Activated T-helper 17 cell treated with anti-CD3 and anti-CD28 coated beads, Interleukin-2, amount 50 U/mL, for 72 hours (primary cell): ENCODE measurements at regions not wholly inside any gene's neighbourhood (a gene's known extent, or its start where the extent isn't known, plus 50 kb on each side); places are given as distances from the start of the nearest gene placed in this dataset.

Experiments
- ATAC-seq: fragments of 150-1000 bp; cut with Tn5 transposase; replicated peaks from 2 replicates; pipeline ENCODE4 v1.10.0; 2021; ENCODE audit warnings: mild to moderate bottlenecking, moderate library complexity
- H3K27ac Mint-ChIP-seq: one replicate; pipeline ENCODE4 v1.8.0; 2022; ENCODE audit warnings: mixed read lengths
- H3K27me3 Mint-ChIP-seq: one replicate; pipeline ENCODE4 v1.8.0; 2022; ENCODE audit warnings: mixed read lengths
- H3K36me3 Mint-ChIP-seq: one replicate; pipeline ENCODE4 v1.8.0; 2022; ENCODE audit warnings: low read depth, mild to moderate bottlenecking, mixed read lengths
- H3K4me1 Mint-ChIP-seq: one replicate; pipeline ENCODE4 v1.8.0; 2022; ENCODE audit warnings: mixed read lengths
- H3K4me3 Mint-ChIP-seq: one replicate; pipeline ENCODE4 v1.8.0; 2022; ENCODE audit warnings: mild to moderate bottlenecking, mixed read lengths
- H3K9me3 Mint-ChIP-seq: one replicate; pipeline ENCODE4 v1.8.0; 2022; ENCODE audit warnings: mixed read lengths

GRCh38 chr15:29376590-29376989 lies 107.0 kb upstream of the NSMCE3 start:
- Mint-ChIP-seq H3K36me3 (no peaks in the 10 kb centered on the region), H3K27ac (no peak overlapping the region), H3K4me1 (no peaks in the 10 kb centered on the region), H3K4me3 (no peak overlapping the region), H3K9me3 (no peaks in the 10 kb centered on the region), H3K27me3 (peaks cover 21% of the 10 kb centered on the region)
- no peak for ATAC-seq

DNA sequence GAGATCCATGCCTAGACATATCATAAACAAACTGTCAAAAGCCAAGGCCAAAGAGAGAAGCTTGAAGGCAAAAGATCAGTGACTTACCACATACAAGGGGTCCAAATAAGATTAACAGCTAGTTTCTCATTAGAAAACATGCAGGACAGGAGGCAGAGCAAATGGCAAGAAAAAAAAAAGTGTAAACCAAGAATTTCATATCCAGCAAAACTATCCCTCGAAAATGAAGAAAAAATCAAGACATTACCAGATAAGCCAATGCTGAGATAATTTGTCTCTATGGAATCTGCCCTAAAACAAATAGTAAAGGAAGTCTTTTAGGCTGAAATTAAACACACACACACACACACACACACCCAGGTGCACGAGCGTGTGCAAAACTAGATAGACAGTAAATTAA lies 99.6 kb upstream of the NSMCE3 start:
- H3K27ac Mint-ChIP-seq, result no peak overlapping the region
- no peak for ATAC-seq
- peaks cover 19% of the 10 kb centered on the region for H3K27me3 Mint-ChIP-seq
- H3K9me3 Mint-ChIP-seq, result peaks cover 17% of the 10 kb centered on the region
- no peaks in the 10 kb centered on the region for H3K4me1 Mint-ChIP-seq
- no peak overlapping the region for H3K4me3 Mint-ChIP-seq
- no peaks in the 10 kb centered on the region for H3K36me3 Mint-ChIP-seq

GRCh38 chr15:29364426-29365078 lies 94.9 kb upstream of the NSMCE3 start:
- Mint-ChIP-seq H3K27ac (no peak overlapping the region), H3K36me3 (no peaks in the 10 kb centered on the region), H3K9me3 (peaks cover 17% of the 10 kb centered on the region), H3K4me3 (no peak overlapping the region), H3K27me3 (peaks cover 15% of the 10 kb centered on the region), H3K4me1 (no peaks in the 10 kb centered on the region)
- no peak for ATAC-seq

GRCh38 chr15:29361560-29361959 lies 91.9 kb upstream of the NSMCE3 start:
- no peak for ATAC-seq
- Mint-ChIP-seq H3K36me3 (no peaks in the 10 kb centered on the region), H3K9me3 (no peaks in the 10 kb centered on the region), H3K27ac (no peak overlapping the region), H3K4me1 (no peaks in the 10 kb centered on the region), H3K4me3 (no peak overlapping the region), H3K27me3 (peaks cover 18% of the 10 kb centered on the region)

DNA sequence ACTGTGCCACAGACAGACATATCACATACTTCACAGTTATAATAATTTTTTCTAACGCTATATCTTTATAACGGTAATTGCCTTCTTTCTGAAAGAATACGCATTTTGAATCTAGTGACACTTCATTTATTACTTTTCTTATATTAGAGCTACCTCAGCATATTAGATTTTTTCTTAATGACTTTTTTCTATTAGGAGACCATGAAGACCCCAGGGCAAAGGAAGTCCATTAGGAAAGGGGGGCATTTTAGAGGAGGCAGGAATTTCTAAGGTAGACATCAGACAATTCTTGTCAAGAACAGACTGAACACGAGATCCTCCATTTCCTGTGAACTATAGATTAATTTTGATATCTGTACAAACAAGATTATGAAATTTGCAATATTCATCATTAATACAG lies 90.5 kb upstream of the NSMCE3 start:
- Mint-ChIP-seq H3K27ac (no peak overlapping the region), H3K36me3 (no peaks in the 10 kb centered on the region), H3K9me3 (no peaks in the 10 kb centered on the region), H3K4me1 (no peaks in the 10 kb centered on the region), H3K4me3 (no peak overlapping the region), H3K27me3 (peaks cover 19% of the 10 kb centered on the region)
- ATAC-seq, result no peak

- Mint-ChIP-seq H3K4me1 (no peaks in the 10 kb centered on the region), H3K4me3 (no peak overlapping the region), H3K36me3 (no peaks in the 10 kb centered on the region), H3K27me3 (peaks cover 19% of the 10 kb centered on the region), H3K9me3 (no peaks in the 10 kb centered on the region), H3K27ac (no peak overlapping the region)
- no peak for ATAC-seq
Measured at GRCh38 chr15:29356786-29357185, 87.2 kb upstream of the NSMCE3 start.

- Mint-ChIP-seq H3K27ac (no peak overlapping the region), H3K36me3 (no peaks in the 10 kb centered on the region), H3K9me3 (no peaks in the 10 kb centered on the region), H3K4me1 (no peaks in the 10 kb centered on the region), H3K4me3 (no peak overlapping the region), H3K27me3 (peaks cover 19% of the 10 kb centered on the region)
- ATAC-seq, result no peak
Measured at GRCh38 chr15:29355477-29355876, 85.9 kb upstream of the NSMCE3 start.

GRCh38 chr15:29352402-29352801 lies 82.8 kb upstream of the NSMCE3 start:
- ATAC-seq, result no peak
- H3K4me3 Mint-ChIP-seq, result no peak overlapping the region
- H3K9me3 Mint-ChIP-seq, result no peaks in the 10 kb centered on the region
- H3K36me3 Mint-ChIP-seq, result no peaks in the 10 kb centered on the region
- H3K27ac Mint-ChIP-seq, result no peak overlapping the region
- no peaks in the 10 kb centered on the region for H3K4me1 Mint-ChIP-seq
- H3K27me3 Mint-ChIP-seq, result peaks cover 31% of the 10 kb centered on the region

DNA sequence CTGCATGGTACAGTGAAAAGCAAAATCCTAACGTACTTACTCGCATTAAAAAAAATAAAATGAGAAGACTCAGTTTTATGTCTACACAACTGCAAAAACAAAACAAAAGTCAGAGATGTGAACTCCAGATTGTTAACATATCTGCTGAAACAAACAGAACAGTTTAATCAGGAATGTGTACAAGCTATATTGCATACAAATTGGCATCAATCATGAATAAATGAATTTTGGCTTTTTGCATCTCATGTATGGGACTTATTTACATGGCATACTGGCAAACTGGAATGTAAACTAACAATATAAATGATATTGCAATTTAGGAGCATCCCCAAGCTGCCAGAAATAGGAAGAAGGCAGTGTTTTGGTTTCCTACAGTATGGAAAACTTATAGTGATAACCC lies 79.6 kb upstream of the NSMCE3 start:
- ATAC-seq, result no peak
- Mint-ChIP-seq H3K36me3 (no peaks in the 10 kb centered on the region), H3K27ac (no peak overlapping the region), H3K9me3 (no peaks in the 10 kb centered on the region), H3K4me1 (no peaks in the 10 kb centered on the region), H3K4me3 (no peak overlapping the region), H3K27me3 (peaks cover 21% of the 10 kb centered on the region)

- H3K4me1 Mint-ChIP-seq, result no peaks in the 10 kb centered on the region
- H3K27me3 Mint-ChIP-seq, result peaks cover 21% of the 10 kb centered on the region
- H3K27ac Mint-ChIP-seq, result no peak overlapping the region
- no peak for ATAC-seq
- H3K9me3 Mint-ChIP-seq, result no peaks in the 10 kb centered on the region
- H3K4me3 Mint-ChIP-seq, result no peak overlapping the region
- H3K36me3 Mint-ChIP-seq, result no peaks in the 10 kb centered on the region
Measured at GRCh38 chr15:29348336-29348914, 78.8 kb upstream of the NSMCE3 start.

DNA sequence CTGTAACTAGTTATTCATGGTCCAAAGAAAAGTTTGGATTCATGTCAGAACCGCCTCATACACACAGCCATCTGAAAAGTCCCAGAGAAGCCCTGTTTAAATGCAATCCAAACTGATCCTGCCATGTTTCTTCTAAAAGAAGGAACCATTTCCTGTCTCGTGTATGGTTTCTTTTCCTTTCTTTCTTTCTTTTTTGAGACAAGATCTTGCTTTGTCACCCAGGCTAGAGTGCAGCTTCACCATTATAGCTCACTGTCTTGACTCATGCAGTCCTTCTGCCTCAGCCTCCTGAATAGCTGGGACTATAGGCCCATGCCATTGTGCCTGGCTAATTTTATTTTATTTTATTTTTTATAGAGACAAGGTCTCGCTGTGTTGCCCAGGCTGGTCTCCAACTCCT lies 77.4 kb upstream of the NSMCE3 start:
- Mint-ChIP-seq H3K9me3 (no peaks in the 10 kb centered on the region), H3K27ac (no peak overlapping the region), H3K27me3 (peaks cover 16% of the 10 kb centered on the region), H3K4me1 (no peaks in the 10 kb centered on the region), H3K36me3 (no peaks in the 10 kb centered on the region), H3K4me3 (no peak overlapping the region)
- ATAC-seq, result no peak

DNA sequence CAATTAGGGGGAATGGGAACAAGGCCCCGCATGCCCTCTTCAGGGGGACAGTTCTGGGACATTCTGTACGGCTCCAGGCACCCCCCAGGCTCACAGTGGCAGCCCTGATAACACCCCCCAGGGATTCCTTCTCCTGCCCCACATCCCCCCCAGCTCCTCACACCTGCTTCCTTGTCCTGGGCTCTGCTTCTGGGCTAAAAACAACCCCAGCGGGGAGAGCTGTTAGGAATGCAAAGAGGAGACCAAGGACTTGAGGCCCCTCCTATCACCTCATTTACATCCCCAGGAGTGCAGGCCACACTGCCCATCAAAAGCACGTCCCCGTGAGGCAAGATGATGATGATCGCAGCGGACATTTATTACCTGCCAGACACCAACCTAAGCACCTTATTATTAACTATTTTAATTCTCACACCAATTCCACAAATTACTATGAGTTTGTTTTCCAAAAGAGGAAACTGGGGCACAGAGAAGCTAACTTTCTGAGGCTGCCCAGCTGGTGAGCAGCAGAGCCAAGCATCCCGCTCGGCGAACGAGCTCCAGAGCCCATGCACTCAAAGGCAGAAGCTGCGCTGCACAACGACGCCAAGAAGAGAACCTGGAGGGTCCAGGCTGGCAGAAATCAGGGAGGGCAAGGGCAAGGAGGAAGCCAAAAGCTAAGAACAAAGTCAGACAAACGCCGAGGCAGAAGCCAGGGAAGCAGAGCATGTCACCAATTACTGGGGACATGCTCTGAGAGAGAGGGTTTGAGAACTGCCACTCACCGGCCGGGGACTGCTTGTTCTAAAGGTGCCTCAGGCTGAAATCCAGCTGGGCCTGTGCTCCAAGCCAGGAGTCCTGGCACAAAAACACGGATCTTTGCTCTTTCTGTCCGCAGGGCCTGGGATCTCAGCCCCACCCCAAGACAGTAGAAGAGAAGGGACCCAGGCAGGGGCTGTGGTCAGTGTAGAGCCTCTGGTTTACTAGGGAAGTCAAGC lies 76.2 kb upstream of the NSMCE3 start:
- ATAC-seq, result no peak
- Mint-ChIP-seq H3K36me3 (no peaks in the 10 kb centered on the region), H3K4me1 (no peaks in the 10 kb centered on the region), H3K27ac (no peak overlapping the region), H3K9me3 (no peaks in the 10 kb centered on the region), H3K4me3 (no peak overlapping the region), H3K27me3 (peaks cover 13% of the 10 kb centered on the region)

DNA sequence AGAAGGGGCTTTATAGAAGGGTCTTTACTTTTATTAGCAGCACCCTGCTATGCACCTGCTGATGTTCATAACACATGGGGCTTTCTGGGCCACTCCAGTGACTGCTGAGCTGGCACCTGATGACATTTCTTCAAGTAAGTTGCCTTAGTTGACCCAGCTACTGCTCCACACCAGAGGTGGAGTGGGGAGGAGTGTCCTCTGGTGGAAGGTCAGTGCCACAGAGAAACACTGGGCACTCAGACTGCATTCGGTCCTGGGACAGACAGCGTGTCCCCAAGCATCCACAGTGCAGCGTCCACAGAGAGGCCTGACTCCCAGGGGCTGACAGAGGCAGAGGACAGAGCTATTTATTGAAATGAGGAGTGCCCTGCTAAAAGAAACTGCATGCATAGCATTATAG lies 74.9 kb upstream of the NSMCE3 start:
- H3K4me1 Mint-ChIP-seq, result no peaks in the 10 kb centered on the region
- no peaks in the 10 kb centered on the region for H3K9me3 Mint-ChIP-seq
- no peak for ATAC-seq

DNA sequence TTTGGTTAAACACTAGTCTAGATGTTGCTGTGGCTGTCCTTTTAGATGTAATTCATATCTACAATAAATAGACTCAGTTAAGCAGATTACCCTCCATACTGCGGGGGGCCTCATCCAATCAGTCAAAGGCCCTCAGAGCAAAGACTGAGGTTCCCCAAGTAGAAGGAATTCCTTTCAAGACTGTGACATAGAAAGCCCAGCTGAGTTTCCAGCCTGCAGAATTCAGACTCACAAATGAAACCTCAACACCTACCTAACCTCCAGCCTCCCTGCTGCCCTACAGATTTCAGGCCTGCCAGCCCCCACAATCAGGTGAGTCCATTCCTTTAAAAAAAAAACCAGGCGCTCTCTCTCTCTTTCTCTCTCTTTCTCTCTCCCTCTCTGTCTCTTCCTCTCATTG lies 73.6 kb upstream of the NSMCE3 start:
- H3K9me3 Mint-ChIP-seq, result no peaks in the 10 kb centered on the region
- no peak for ATAC-seq
- H3K27ac Mint-ChIP-seq, result peak overlapping the region; percentile 68
- H3K27me3 Mint-ChIP-seq, result peaks cover 10% of the 10 kb centered on the region
- H3K36me3 Mint-ChIP-seq, result no peaks in the 10 kb centered on the region
- H3K4me1 Mint-ChIP-seq, result no peaks in the 10 kb centered on the region
- H3K4me3 Mint-ChIP-seq, result no peak overlapping the region

More for the DNA sequence above, 74.9 kb upstream of the NSMCE3 start:
- Mint-ChIP-seq H3K4me3 (no peak overlapping the region), H3K27ac (no peak overlapping the region), H3K36me3 (no peaks in the 10 kb centered on the region), H3K27me3 (peaks cover 13% of the 10 kb centered on the region)

- Mint-ChIP-seq H3K27me3 (peaks cover 2% of the 10 kb centered on the region), H3K4me3 (no peak overlapping the region), H3K4me1 (no peaks in the 10 kb centered on the region), H3K36me3 (no peaks in the 10 kb centered on the region), H3K27ac (no peak overlapping the region), H3K9me3 (no peaks in the 10 kb centered on the region)
- ATAC-seq, result no peak
Measured at GRCh38 chr15:29342201-29342600, 72.6 kb upstream of the NSMCE3 start.
